Peyer's patch (tissue), 4 donors: ENCODE measurements at regions not wholly inside any gene's neighbourhood (a gene's known extent, or its start where the extent isn't known, plus 50 kb on each side); places are given as distances from the start of the nearest gene placed in this dataset.

Experiments used
- DNase-seq, 3 donors: peaks; one replicate each; pipeline ENCODE4 v3.0.0-alpha.2; 2017 to 2019
- H3K27ac ChIP-seq, 4 donors: fragments of 200-600 bp; sonication (generic); one replicate each; pipeline ENCODE4 v1.5.1; 2016 to 2019
- H3K27me3 ChIP-seq, 2 donors: fragments of 200-600 bp; sonication (generic); one replicate each; pipeline ENCODE4 v1.5.1; 2019
- H3K36me3 ChIP-seq, 3 donors: fragments of 200-600 bp; sonication (generic); one replicate each; pipeline ENCODE4 v1.5.1; 2016 to 2019
- H3K4me1 ChIP-seq, 4 donors: fragments of 200-600 bp; sonication (generic); one replicate each; pipeline ENCODE4 v1.5.1; 2016 to 2019
- H3K4me3 ChIP-seq, 4 donors: fragments of 200-600 bp; sonication (generic); 1 replicate in 3 of 4; 2 replicates in 1 of 4; pipeline ENCODE4 v1.5.1; 2016 to 2019; ENCODE audit warnings: mild to moderate bottlenecking in 1 of 4
- H3K9me3 ChIP-seq, 4 donors: fragments of 200-600 bp; sonication (generic); one replicate each; pipeline ENCODE4 v1.5.1; 2016 to 2019; ENCODE audit warnings: mild to moderate bottlenecking in 1 of 4
- POLR2A ChIP-seq, 2 donors: fragments of 450-650 bp; IDR thresholded peaks; one replicate each; pipeline ENCODE4 v1.5.1; 2017; ENCODE audit warnings: antibody characterized with exemption in 2 of 2, mild to moderate bottlenecking in 2 of 2, moderate library complexity in 2 of 2
- TF ChIP-seq, protein P1 (sequence below), 6 experiments: fragments of 450-650 bp in 4 of 6; fragments of 200-600 bp in 2 of 6; sonication (generic) in 1 of 6; IDR thresholded peaks; one replicate each; pipeline ENCODE4 v1.5.1; 2017 to 2019; ENCODE audit warnings: antibody characterized with exemption in 6 of 6, mild to moderate bottlenecking in 3 of 6, moderate library complexity in 1 of 6

DNA sequence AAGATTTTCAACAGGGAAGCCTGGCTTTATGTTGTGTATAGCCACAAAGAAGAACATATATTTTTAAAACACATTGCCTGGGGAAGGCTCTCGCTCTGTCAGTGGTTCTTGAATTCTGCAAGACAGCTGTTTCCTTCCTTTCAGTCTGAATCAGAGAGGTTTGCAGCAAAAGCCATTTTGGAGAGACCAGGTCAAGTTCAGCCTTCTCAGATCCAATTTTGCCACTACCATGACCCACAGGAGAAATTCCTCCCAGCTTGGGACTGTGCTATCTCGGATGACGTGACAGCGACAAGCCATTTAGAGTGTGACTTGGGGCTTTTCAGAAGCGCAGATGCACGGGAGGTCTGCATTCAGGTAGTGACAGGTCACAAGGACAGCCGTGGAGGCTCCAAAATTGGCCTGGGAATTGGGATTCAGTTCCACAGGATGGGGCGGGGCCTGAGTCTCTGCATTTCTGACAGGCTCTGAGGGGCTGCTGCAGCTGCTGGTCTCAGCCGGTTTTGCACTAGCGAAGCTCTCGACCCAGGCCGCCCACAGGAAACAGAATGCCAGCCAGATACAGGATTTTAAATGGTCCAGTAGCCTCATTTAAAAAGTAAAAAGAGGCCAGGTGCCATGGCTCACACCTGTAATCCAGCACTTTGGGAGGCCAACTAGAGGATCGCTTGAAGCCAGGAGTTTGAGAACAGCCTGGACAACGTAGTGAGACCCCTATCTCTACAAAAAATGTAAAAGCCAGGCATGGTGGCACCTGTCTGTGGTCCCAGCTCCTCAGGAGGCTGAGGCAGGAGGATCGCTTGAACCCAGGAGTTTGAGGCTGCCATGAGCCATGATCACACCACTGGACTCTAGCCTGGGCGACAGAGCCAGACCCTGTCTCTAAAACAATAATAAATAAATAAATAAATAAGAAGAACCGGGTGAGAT lies 196.6 kb upstream of the CIBAR2 start:
- TF ChIP-seq, protein P1, sequence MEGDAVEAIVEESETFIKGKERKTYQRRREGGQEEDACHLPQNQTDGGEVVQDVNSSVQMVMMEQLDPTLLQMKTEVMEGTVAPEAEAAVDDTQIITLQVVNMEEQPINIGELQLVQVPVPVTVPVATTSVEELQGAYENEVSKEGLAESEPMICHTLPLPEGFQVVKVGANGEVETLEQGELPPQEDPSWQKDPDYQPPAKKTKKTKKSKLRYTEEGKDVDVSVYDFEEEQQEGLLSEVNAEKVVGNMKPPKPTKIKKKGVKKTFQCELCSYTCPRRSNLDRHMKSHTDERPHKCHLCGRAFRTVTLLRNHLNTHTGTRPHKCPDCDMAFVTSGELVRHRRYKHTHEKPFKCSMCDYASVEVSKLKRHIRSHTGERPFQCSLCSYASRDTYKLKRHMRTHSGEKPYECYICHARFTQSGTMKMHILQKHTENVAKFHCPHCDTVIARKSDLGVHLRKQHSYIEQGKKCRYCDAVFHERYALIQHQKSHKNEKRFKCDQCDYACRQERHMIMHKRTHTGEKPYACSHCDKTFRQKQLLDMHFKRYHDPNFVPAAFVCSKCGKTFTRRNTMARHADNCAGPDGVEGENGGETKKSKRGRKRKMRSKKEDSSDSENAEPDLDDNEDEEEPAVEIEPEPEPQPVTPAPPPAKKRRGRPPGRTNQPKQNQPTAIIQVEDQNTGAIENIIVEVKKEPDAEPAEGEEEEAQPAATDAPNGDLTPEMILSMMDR (IDR thresholded peaks at IDR 0.05): no peak
- no peak for TF ChIP-seq POLR2A (IDR thresholded peaks at IDR 0.05)
- H3K9me3 ChIP-seq: no peaks in the 10 kb centered on the region

DNA sequence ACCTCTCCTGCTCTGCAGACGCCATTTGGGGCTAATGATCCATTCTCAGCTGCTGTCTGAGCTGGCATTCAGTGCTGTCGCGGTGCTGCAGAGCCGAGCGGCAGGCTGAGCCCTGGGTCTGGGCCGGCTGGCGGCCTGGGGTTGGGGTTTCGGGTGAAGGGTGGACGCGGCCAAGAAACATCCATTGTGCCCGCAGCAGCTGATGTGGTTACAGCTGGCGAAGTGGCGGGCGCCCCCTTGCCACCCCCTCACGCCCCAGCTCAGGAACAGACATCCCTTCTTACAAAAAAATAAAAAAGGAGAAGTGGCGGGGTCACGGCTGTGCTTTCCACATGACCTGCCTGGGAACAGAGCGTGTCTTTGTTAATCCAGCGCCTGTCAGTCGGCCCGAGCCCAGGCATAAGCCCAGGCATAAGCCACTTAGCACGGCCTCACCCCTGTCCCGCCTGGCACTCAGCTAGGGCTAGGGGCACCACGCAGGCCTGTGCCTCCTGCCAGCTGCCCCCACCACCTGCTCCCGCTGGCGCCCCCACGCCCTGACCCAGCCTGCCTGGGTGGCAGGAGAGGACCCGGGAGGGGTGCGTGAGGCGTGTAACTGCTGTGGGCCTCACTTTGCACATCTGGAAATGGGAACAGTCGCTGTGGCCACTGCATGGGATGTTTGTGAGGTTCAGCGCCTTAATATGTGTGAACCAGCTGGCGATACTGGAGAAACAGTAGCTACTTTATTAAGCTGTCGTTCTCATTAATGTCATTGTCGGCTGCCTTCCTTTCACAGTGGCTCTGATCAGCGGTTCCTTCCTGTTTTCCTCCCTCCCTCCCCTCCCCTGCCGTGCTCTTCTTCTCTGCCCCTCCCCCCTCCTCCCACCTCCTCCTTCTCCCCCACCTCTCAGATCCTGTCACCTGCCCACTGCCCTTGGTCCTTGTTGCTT lies 197.7 kb upstream of the CIBAR2 start:
- peak overlapping the region in 2 of 4 donors; percentile 1 to 37 for H3K4me3 ChIP-seq
- H3K27me3 ChIP-seq: no peaks in the 10 kb centered on the region
- no peaks in the 10 kb centered on the region for H3K36me3 ChIP-seq
- H3K4me1 ChIP-seq: peaks cover 0 to 46% (median 26%) of the 10 kb centered on the region in 4 donors
- DNase-seq: peak in 2 of 3 donors; percentile 80 to 86
- peak overlapping the region; percentile 55 to 88 (median 75) for H3K27ac ChIP-seq
- TF ChIP-seq POLR2A (IDR thresholded peaks at IDR 0.05): no peak
- TF ChIP-seq, protein P1 (IDR thresholded peaks at IDR 0.05): no peak
- H3K9me3 ChIP-seq: no peaks in the 10 kb centered on the region

More for the DNA sequence above, 196.6 kb upstream of the CIBAR2 start:
- Histone ChIP-seq H3K4me1 (peaks cover 0 to 46% (median 27%) of the 10 kb centered on the region in 4 donors), H3K36me3 (no peaks in the 10 kb centered on the region), H3K27me3 (no peaks in the 10 kb centered on the region), H3K27ac (peak overlapping the region in 3 of 4 donors; percentile 35 to 88 (median 75)), H3K4me3 (peak overlapping the region in 1 of 4 donors; percentile 37)
- peak in 2 of 3 donors; percentile 62 to 74 for DNase-seq

DNA sequence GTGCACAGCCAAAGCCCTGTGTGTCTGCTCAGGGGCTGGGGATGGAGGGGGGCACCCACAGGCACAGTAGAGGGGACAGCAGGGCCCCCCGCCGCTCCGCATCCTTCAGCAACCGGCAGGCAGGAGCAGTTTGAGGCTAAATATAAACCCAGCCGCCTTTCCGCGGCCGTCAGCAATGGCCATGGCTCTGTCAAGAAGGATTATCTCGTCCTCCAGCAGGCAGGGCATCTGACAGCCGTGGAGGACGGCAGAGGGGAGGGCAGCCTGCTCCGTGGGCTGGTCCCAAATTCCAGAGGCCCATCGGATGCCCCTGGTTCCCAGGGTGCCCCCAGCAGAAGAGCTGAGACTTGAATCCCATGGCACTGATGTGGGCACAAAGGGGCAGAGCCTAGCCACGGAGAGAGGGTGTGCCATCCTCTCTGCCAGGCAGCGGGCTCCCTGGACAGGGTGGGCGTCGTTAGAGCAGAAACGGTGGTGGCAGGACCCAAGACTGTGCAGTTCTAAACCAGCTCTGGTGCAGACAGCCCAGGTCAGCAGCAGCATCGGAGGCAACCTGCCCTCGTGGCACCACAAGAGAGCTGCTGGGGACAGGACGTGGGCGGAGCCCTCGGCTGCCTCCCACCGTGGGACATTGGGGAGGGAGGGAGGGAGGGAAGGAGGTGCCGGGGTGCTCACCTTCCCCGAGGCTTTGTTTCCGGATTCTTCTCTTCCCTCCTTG lies 198.8 kb upstream of the CIBAR2 start:
- H3K27ac ChIP-seq: peak overlapping the region in 2 of 4 donors; percentile 75 to 88

DNA sequence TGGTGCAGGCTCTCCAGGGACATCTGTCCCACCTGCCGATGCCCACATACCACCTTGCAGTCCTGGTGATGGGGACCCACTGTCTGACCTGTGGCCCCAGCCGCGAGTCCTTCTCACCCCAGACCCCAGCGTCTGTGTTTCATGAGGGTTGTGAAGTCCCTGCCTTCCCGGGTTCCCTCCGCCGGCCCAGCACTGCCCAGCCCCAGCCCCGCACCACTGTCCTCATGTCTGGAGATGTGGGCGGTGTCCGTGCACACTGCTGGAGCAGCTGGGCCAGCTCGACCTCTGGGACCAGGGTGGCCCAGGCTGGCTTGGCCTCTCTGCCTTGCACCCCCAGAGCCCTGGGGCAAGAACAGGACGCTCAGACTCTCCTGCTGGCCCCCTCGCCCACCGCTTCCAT lies 199.5 kb upstream of the CIBAR2 start:
- Histone ChIP-seq H3K27me3 (no peaks in the 10 kb centered on the region), H3K4me1 (peaks cover 0 to 34% (median 23%) of the 10 kb centered on the region in 4 donors), H3K9me3 (no peaks in the 10 kb centered on the region), H3K4me3 (no peak overlapping the region), H3K36me3 (no peaks in the 10 kb centered on the region), H3K27ac (peak overlapping the region in 1 of 4 donors; percentile 88)
- no peak for DNase-seq
- TF ChIP-seq, protein P1 (IDR thresholded peaks at IDR 0.05): no peak
- TF ChIP-seq POLR2A (IDR thresholded peaks at IDR 0.05): no peak

More for the DNA sequence above, 198.8 kb upstream of the CIBAR2 start:
- Histone ChIP-seq H3K27me3 (no peaks in the 10 kb centered on the region), H3K4me1 (peaks cover 0 to 40% (median 24%) of the 10 kb centered on the region in 4 donors), H3K36me3 (no peaks in the 10 kb centered on the region), H3K9me3 (no peaks in the 10 kb centered on the region), H3K4me3 (peak overlapping the region in 1 of 4 donors; percentile 22)
- peak in 2 of 3 donors; percentile 66 to 69 for DNase-seq
- TF ChIP-seq, protein P1 (IDR thresholded peaks at IDR 0.05): no peak
- TF ChIP-seq POLR2A (IDR thresholded peaks at IDR 0.05): no peak

DNA sequence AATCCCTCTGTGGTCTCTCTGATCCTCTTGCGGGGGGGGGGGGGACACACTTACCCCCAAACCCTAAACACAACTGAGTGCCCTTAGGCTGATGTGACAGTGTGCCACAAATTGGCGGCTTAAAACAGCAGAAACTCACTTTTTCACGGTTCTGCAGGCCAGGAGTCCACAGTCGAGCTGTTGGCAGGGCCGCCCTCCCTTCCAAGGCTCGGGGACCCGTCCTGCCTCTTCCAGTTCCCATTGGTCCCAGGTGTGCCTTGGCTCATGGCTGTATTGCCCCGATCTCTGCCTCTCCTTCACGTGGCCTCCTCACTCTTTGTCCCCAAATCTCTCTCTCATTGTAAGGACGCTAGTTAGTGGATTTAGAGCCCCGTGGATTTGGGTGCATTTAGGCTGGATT lies 199.9 kb upstream of the CIBAR2 start:
- TF ChIP-seq, protein P1 (IDR thresholded peaks at IDR 0.05): no peak
- TF ChIP-seq POLR2A (IDR thresholded peaks at IDR 0.05): no peak
- no peak overlapping the region for H3K27ac ChIP-seq
- no peak for DNase-seq
- H3K27me3 ChIP-seq: no peaks in the 10 kb centered on the region
- no peaks in the 10 kb centered on the region for H3K9me3 ChIP-seq
- H3K4me1 ChIP-seq: peaks cover 0 to 29% (median 23%) of the 10 kb centered on the region in 4 donors
- no peaks in the 10 kb centered on the region for H3K36me3 ChIP-seq
- H3K4me3 ChIP-seq: no peak overlapping the region
